ENCODE measurements at regions not wholly inside any gene's neighbourhood (a gene's known extent, or its start where the extent isn't known, plus 50 kb on each side); places are given as distances from the start of the nearest gene placed in this dataset.

GRCh38 chr10:44326474-44327030, 58.3 kb downstream of the CXCL12 start:
- no peak for DNase-seq

- DNase-seq = peak; percentile 41
Observed at GRCh38 chr10:44325596-44326307, 59.1 kb downstream of the CXCL12 start.

- DNase-seq = no peak
Observed at GRCh38 chr10:44325157-44325556, 59.7 kb downstream of the CXCL12 start.

- no peak for DNase-seq
Observed at GRCh38 chr10:44323838-44324237, 61.1 kb downstream of the CXCL12 start.

GRCh38 chr10:44322137-44322536, 62.8 kb downstream of the CXCL12 start:
- DNase-seq = no peak

- no peak for DNase-seq
Observed at GRCh38 chr10:44320756-44321155, 64.1 kb downstream of the CXCL12 start.

- no peak for DNase-seq
Observed at GRCh38 chr10:44317856-44318255, 67.0 kb downstream of the CXCL12 start.

GRCh38 chr10:44316922-44317215, 68.0 kb downstream of the CXCL12 start:
- DNase-seq = no peak

- no peak for DNase-seq
Observed at GRCh38 chr10:44316187-44316921, 68.5 kb downstream of the CXCL12 start.

- DNase-seq = no peak
Observed at GRCh38 chr10:44314802-44315460, 70.0 kb downstream of the CXCL12 start.

- DNase-seq = no peak
Observed at GRCh38 chr10:44313761-44314165, 71.1 kb downstream of the CXCL12 start.

GRCh38 chr10:44312401-44312800, 72.5 kb downstream of the CXCL12 start:
- DNase-seq = no peak

GRCh38 chr10:44311563-44312051, 73.3 kb downstream of the CXCL12 start:
- DNase-seq = no peak

- DNase-seq = peak; percentile 94
Observed at GRCh38 chr10:44310762-44311562, 73.9 kb downstream of the CXCL12 start.

- DNase-seq = no peak
Observed at GRCh38 chr10:44309939-44310761, 74.7 kb downstream of the CXCL12 start.

GRCh38 chr10:44309361-44309760, 75.5 kb downstream of the CXCL12 start:
- DNase-seq = no peak

- DNase-seq = no peak
Observed at GRCh38 chr10:44308935-44309334, 76.0 kb downstream of the CXCL12 start.

GRCh38 chr10:44307691-44308090, 77.2 kb downstream of the CXCL12 start:
- DNase-seq = no peak

GRCh38 chr10:44306762-44307161, 78.1 kb downstream of the CXCL12 start:
- no peak for DNase-seq

GRCh38 chr10:44306147-44306710, 78.7 kb downstream of the CXCL12 start:
- DNase-seq = no peak

- no peak for DNase-seq
Observed at GRCh38 chr10:44301781-44302355, 83.0 kb downstream of the CXCL12 start.

Measured in right hindlimb (tissue), 1 donor.